Vagina (tissue), 2 donors: ENCODE measurements at regions not wholly inside any gene's neighbourhood (a gene's known extent, or its start where the extent isn't known, plus 50 kb on each side); places are given as distances from the start of the nearest gene placed in this dataset.

ENCODE experiments used
- POLR2A ChIP-seq, 2 donors: fragments of 450-650 bp; IDR thresholded peaks; one replicate each; pipeline ENCODE4 v1.6.1; 2017; ENCODE audit warnings: antibody characterized with exemption in 2 of 2, mild to moderate bottlenecking in 2 of 2, moderate library complexity in 2 of 2
- POLR2AphosphoS5 ChIP-seq, 2 donors: sonication (generic); formaldehyde crosslinking; IDR thresholded peaks; one replicate each; pipeline ENCODE4 v1.9.0; 2017; ENCODE audit warnings: antibody characterized with exemption in 2 of 2, mild to moderate bottlenecking in 2 of 2, low read depth in 1 of 2; ENCODE audit not compliant: insufficient read depth in 1 of 2
- TF ChIP-seq, protein P1 (sequence below), 3 experiments: fragments of 450-650 bp in 2 of 3; fragments of 200-600 bp in 1 of 3; sonication (generic) in 1 of 3; IDR thresholded peaks; one replicate each; pipeline ENCODE4 v1.5.1; 2017 to 2019; ENCODE audit warnings: antibody characterized with exemption in 3 of 3, mild to moderate bottlenecking in 2 of 3, moderate library complexity in 2 of 3

DNA sequence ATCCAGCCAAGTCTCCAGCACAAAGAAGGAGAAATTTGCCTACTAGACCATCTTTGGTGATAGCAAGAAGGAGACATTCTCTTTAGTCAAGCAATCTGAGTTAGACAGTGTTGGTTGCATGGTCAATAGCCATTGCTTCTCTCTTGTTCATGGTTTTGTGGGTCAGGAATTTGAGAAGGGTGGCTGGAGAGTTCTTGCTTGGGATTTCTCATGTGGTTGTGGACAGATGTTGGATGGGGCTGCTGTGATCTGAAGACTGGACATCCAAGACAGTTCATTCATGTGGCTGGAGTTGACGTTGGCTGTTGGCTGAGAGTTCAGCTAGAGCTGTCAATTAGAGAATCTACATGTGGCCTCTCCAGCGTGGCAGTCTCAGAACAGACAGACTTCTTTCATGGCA, 322.3 kb upstream of the PRDM1 start:
- TF ChIP-seq, protein P1, sequence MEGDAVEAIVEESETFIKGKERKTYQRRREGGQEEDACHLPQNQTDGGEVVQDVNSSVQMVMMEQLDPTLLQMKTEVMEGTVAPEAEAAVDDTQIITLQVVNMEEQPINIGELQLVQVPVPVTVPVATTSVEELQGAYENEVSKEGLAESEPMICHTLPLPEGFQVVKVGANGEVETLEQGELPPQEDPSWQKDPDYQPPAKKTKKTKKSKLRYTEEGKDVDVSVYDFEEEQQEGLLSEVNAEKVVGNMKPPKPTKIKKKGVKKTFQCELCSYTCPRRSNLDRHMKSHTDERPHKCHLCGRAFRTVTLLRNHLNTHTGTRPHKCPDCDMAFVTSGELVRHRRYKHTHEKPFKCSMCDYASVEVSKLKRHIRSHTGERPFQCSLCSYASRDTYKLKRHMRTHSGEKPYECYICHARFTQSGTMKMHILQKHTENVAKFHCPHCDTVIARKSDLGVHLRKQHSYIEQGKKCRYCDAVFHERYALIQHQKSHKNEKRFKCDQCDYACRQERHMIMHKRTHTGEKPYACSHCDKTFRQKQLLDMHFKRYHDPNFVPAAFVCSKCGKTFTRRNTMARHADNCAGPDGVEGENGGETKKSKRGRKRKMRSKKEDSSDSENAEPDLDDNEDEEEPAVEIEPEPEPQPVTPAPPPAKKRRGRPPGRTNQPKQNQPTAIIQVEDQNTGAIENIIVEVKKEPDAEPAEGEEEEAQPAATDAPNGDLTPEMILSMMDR (IDR thresholded peaks at IDR 0.05) = no peak
- TF ChIP-seq POLR2A (IDR thresholded peaks at IDR 0.05) (no peak), POLR2AphosphoS5 (IDR thresholded peaks at IDR 0.05; ENCODE audit: insufficient read depth in 1 of 2, low read depth in 1 of 2) (no peak)
